ENCODE measurements at regions not wholly inside any gene's neighbourhood (a gene's known extent, or its start where the extent isn't known, plus 50 kb on each side); places are given as distances from the start of the nearest gene placed in this dataset.

DNA sequence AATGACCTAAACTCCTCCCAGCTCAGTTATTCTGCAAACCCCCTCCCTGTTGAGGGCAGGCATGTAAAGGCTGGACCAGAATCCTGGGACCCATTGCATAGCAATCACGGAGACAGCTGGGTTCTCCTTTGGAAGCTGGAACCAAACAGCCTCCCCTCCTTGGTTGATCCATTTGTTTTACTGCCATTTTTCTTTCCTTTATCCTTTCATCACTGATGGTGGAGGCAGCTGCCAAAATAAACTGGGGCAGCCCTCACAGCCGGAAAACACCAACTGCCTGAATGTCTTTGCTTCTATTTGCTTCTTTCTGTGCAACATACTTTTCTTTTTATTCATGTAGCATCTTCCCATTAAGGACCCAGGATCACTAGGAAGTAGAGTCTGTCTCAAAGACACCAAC lies 150.0 kb upstream of the SYT13 start:
- FAIRE-seq (no peak), DNase-seq (ENCODE audit: insufficient read length, low spot score) (no peak)
- no peak for TF ChIP-seq CTCF (IDR thresholded peaks at IDR 0.05; ENCODE audit: insufficient read depth, missing control alignments)

GRCh38 chr11:45435706-45436105 lies 149.6 kb upstream of the SYT13 start:
- FAIRE-seq (no peak), DNase-seq (ENCODE audit: insufficient read length, low spot score) (no peak)
- no peak for TF ChIP-seq CTCF (IDR thresholded peaks at IDR 0.05; ENCODE audit: insufficient read depth, missing control alignments)

- FAIRE-seq, result no peak
- no peak for TF ChIP-seq CTCF (IDR thresholded peaks at IDR 0.05; ENCODE audit: insufficient read depth, missing control alignments)
- DNase-seq (ENCODE audit: insufficient read length, low spot score), result no peak
Measured at GRCh38 chr11:45432910-45433309, 146.8 kb upstream of the SYT13 start.

DNA sequence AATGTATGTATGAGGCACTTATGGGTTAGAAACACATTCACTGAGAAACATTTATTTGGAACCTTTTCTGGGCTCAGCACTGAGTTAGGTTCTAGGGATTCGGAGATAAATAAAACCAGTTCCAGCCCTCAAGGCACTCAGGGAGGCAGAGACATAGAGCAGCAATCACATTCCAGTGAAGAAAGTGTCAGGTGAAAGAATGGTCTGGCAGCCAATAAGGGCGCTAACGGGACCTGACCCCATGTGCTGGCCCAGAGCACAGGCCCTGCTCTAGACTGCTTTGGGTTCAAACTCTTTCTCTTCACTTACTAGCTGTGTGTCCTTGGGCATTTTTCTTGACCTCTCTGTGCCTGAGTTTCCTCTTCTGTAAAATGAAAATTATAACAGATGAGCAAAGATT lies 146.0 kb upstream of the SYT13 start:
- FAIRE-seq, result no peak
- no peak for TF ChIP-seq CTCF (IDR thresholded peaks at IDR 0.05; ENCODE audit: insufficient read depth, missing control alignments)
- no peak for DNase-seq (ENCODE audit: insufficient read length, low spot score)

- FAIRE-seq (no peak), DNase-seq (ENCODE audit: insufficient read length, low spot score) (no peak)
- TF ChIP-seq CTCF (IDR thresholded peaks at IDR 0.05; ENCODE audit: insufficient read depth, missing control alignments), result no peak
Measured at GRCh38 chr11:45431046-45432018, 145.2 kb upstream of the SYT13 start.

DNA sequence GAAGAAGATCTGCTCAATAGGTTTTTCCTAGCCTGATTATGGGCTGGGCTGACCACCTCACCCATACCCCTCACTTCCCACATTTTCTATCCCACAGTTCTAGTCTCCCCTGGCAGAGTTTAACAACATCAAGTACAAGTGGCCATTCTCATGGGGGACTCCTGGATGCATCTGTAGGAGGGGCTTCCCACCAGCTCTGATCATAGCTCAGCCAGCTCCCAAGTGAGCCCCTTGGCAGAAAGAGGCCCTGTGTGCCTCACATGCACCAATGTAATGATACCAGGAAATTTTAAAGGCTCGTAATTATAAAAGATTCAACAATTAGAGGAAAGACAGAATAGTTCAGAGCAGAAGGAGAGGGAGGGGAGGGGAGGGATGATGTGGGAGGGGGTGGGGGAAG lies 144.2 kb upstream of the SYT13 start:
- DNase-seq (ENCODE audit: insufficient read length, low spot score), result no peak
- no peak for TF ChIP-seq CTCF (IDR thresholded peaks at IDR 0.05; ENCODE audit: insufficient read depth, missing control alignments)
- no peak for FAIRE-seq

- FAIRE-seq, result no peak
- TF ChIP-seq CTCF (IDR thresholded peaks at IDR 0.05; ENCODE audit: insufficient read depth, missing control alignments), result no peak
- DNase-seq (ENCODE audit: insufficient read length, low spot score), result no peak
Measured at GRCh38 chr11:45429719-45430118, 143.6 kb upstream of the SYT13 start.
